ENCODE measurements at regions not wholly inside any gene's neighbourhood (a gene's known extent, or its start where the extent isn't known, plus 50 kb on each side); places are given as distances from the start of the nearest gene placed in this dataset.

DNA sequence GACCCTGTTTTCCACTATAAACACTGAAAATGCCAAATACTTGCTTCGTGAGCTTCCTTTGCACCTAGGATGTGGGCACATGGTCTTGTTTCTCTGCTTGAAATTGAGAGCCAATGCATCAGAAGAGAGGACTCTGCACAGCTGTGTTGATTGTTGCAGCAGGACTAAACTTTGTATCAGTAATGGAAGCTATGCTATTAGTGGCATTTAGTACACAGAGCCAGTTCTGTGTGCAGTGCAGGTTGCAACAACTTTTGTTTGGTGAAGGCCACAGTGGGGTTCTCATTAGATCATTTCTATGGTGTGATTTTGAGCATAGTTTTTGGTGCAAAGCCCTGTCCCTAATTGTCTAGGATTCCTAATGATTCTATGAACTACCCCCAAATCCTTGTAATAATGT, 54.4 kb upstream of the ANKRD17 start:
- no peaks in the 10 kb centered on the region for H3K36me3 ChIP-seq
- TF ChIP-seq, protein P1, sequence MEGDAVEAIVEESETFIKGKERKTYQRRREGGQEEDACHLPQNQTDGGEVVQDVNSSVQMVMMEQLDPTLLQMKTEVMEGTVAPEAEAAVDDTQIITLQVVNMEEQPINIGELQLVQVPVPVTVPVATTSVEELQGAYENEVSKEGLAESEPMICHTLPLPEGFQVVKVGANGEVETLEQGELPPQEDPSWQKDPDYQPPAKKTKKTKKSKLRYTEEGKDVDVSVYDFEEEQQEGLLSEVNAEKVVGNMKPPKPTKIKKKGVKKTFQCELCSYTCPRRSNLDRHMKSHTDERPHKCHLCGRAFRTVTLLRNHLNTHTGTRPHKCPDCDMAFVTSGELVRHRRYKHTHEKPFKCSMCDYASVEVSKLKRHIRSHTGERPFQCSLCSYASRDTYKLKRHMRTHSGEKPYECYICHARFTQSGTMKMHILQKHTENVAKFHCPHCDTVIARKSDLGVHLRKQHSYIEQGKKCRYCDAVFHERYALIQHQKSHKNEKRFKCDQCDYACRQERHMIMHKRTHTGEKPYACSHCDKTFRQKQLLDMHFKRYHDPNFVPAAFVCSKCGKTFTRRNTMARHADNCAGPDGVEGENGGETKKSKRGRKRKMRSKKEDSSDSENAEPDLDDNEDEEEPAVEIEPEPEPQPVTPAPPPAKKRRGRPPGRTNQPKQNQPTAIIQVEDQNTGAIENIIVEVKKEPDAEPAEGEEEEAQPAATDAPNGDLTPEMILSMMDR (IDR thresholded peaks at IDR 0.05; ENCODE audit: low read depth, low read length) = no peak
- peaks cover 4% of the 10 kb centered on the region for H3K4me1 ChIP-seq (ENCODE audit: low read depth)
- DNase-seq (ENCODE audit: low read depth in 1 of 2, low spot score in 1 of 2) = no peak
- no peaks in the 10 kb centered on the region for H3K27me3 ChIP-seq
- H3K27ac ChIP-seq = no peak overlapping the region
- no peaks in the 10 kb centered on the region for H3K9me3 ChIP-seq (ENCODE audit: low read depth)
- H3K4me3 ChIP-seq = no peak overlapping the region

- H3K4me1 ChIP-seq (ENCODE audit: low read depth) = peaks cover 4% of the 10 kb centered on the region
- peak; percentile 5 to 56 for DNase-seq (ENCODE audit: low read depth in 1 of 2, low spot score in 1 of 2)
- no peaks in the 10 kb centered on the region for H3K36me3 ChIP-seq
- no peaks in the 10 kb centered on the region for H3K27me3 ChIP-seq
- H3K27ac ChIP-seq = no peak overlapping the region
- no peaks in the 10 kb centered on the region for H3K9me3 ChIP-seq (ENCODE audit: low read depth)
- H3K4me3 ChIP-seq = no peak overlapping the region
- TF ChIP-seq, protein P1 (IDR thresholded peaks at IDR 0.05; ENCODE audit: low read depth, low read length) = peak; percentile 32
Observed at GRCh38 chr4:73311428-73311827, 52.8 kb upstream of the ANKRD17 start.

GRCh38 chr4:73309211-73309610, 50.6 kb upstream of the ANKRD17 start:
- no peaks in the 10 kb centered on the region for H3K27me3 ChIP-seq
- TF ChIP-seq, protein P1 (IDR thresholded peaks at IDR 0.05; ENCODE audit: low read depth, low read length) = no peak
- H3K27ac ChIP-seq = no peak overlapping the region
- H3K36me3 ChIP-seq = no peaks in the 10 kb centered on the region
- H3K9me3 ChIP-seq (ENCODE audit: low read depth) = no peaks in the 10 kb centered on the region
- peaks cover 4% of the 10 kb centered on the region for H3K4me1 ChIP-seq (ENCODE audit: low read depth)
- no peak overlapping the region for H3K4me3 ChIP-seq
- DNase-seq (ENCODE audit: low read depth in 1 of 2, low spot score in 1 of 2) = peak in 1 of 2 donors; percentile 37

All from cardiac muscle cell (in vitro differentiated cells and primary cell).